WTC11 (cell line): ENCODE measurements at regions not wholly inside any gene's neighbourhood (a gene's known extent, or its start where the extent isn't known, plus 50 kb on each side); places are given as distances from the start of the nearest gene placed in this dataset.
"Not testable (repeated sequence)": the region's sequence is repeated elsewhere in the genome, so short reads cannot be mapped to it uniquely, and the experiment has no call there.

ENCODE experiments used
- ATAC-seq: fragments of 200-7000 bp; cut with Tn5 transposase; 2 replicates; pipeline ENCODE4 v1.10.0; 2021; ENCODE audit warnings: mild to moderate bottlenecking, moderate library complexity
- CTCF ChIA-PET: fragments of 300-600 bp; sonication (Branson Sonifier 250); formaldehyde crosslinking; loops from one replicate; lab custom pipeline; 2021; ENCODE audit warnings: antibody characterized with exemption; lab: Charles Lee
- POLR2A ChIA-PET: fragments of 350-600 bp; sonication (Branson Sonifier 250); formaldehyde crosslinking; loops from one replicate; lab custom pipeline; 2021; ENCODE audit warnings: antibody characterized with exemption; lab: Charles Lee
- DNase-seq: peaks from one replicate; pipeline ENCODE4 v3.0.0; 2021; ENCODE audit warnings: low spot score
- H3K27ac Mint-ChIP-seq: 2 replicates; pipeline ENCODE4 v1.8.0; 2021; ENCODE audit warnings: mixed read lengths
- H3K27me3 Mint-ChIP-seq: 2 replicates; pipeline ENCODE4 v1.8.0; 2021; ENCODE audit warnings: low read depth, mild to moderate bottlenecking, moderate library complexity, mixed read lengths
- H3K36me3 Mint-ChIP-seq: 2 replicates; pipeline ENCODE4 v1.8.0; 2021; ENCODE audit warnings: mixed read lengths
- H3K4me1 Mint-ChIP-seq: 2 replicates; pipeline ENCODE4 v1.8.0; 2022; ENCODE audit warnings: mixed read lengths
- H3K4me3 Mint-ChIP-seq: 2 replicates; pipeline ENCODE4 v1.8.0; 2021; ENCODE audit warnings: mild to moderate bottlenecking, moderate library complexity, mixed read lengths
- H3K9me3 Mint-ChIP-seq: 2 replicates; pipeline ENCODE4 v1.8.0; 2021; ENCODE audit warnings: mixed read lengths
- AR ChIP-seq: fragments of 250-450 bp; sonication (Bioruptor Pico); IDR thresholded peaks from 2 replicates; pipeline ENCODE4 v1.9.0; 2021; ENCODE audit warnings: mild to moderate bottlenecking
- CBFB ChIP-seq: sonication (generic); formaldehyde crosslinking; IDR thresholded peaks from 2 replicates; pipeline ENCODE4 v1.8.1; 2022; ENCODE audit warnings: mild to moderate bottlenecking, low read depth, missing genetic modification reagents
- CTCF ChIP-seq: fragments of 200-600 bp; IDR thresholded peaks from 2 replicates; pipeline ENCODE4 v1.8.0; 2022; ENCODE audit warnings: antibody characterized with exemption
- E2F4 ChIP-seq: sonication (generic); formaldehyde crosslinking; IDR thresholded peaks from 2 replicates; pipeline ENCODE4 v1.8.1; 2022; ENCODE audit warnings: low read depth, mild to moderate bottlenecking, moderate library complexity, missing genetic modification reagents, borderline replicate concordance
- GABPB1 ChIP-seq: sonication (generic); formaldehyde crosslinking; IDR thresholded peaks from 2 replicates; pipeline ENCODE4 v1.8.1; 2023; ENCODE audit warnings: mild to moderate bottlenecking, missing genetic modification reagents
- RORB ChIP-seq: fragments of 250-450 bp; sonication (Bioruptor Pico); IDR thresholded peaks from 2 replicates; pipeline ENCODE4 v1.9.0; 2021; ENCODE audit warnings: mild to moderate bottlenecking
- SMAD3 ChIP-seq: sonication (generic); formaldehyde crosslinking; IDR thresholded peaks from 2 replicates; pipeline ENCODE4 v1.8.0; 2022; ENCODE audit warnings: missing genetic modification reagents, mild to moderate bottlenecking, borderline replicate concordance
- SP1 ChIP-seq: sonication (generic); formaldehyde crosslinking; conservative IDR thresholded peaks from 2 replicates; pipeline ENCODE4 v1.8.1; 2022; ENCODE audit warnings: missing genetic modification reagents
- USF1 ChIP-seq: sonication (generic); formaldehyde crosslinking; IDR thresholded peaks from 2 replicates; pipeline ENCODE4 v1.8.0; 2022; ENCODE audit warnings: mild to moderate bottlenecking, missing genetic modification reagents
- ZBTB21 ChIP-seq: sonication (generic); formaldehyde crosslinking; IDR thresholded peaks from 2 replicates; pipeline ENCODE4 v1.8.1; 2023; ENCODE audit warnings: mild to moderate bottlenecking, missing genetic modification reagents, borderline replicate concordance
- ZBTB43 ChIP-seq: sonication (generic); formaldehyde crosslinking; IDR thresholded peaks from 2 replicates; pipeline ENCODE4 v1.8.1; 2023; ENCODE audit warnings: mild to moderate bottlenecking, missing genetic modification reagents
- ZNF138 ChIP-seq: sonication (generic); formaldehyde crosslinking; conservative IDR thresholded peaks from 2 replicates; pipeline ENCODE4 v1.8.1; 2022; ENCODE audit warnings: mild to moderate bottlenecking, moderate library complexity, missing genetic modification reagents
- ZNF219 ChIP-seq: sonication (generic); formaldehyde crosslinking; IDR thresholded peaks from 2 replicates; pipeline ENCODE4 v1.8.0; 2023; ENCODE audit warnings: missing genetic modification reagents, mild to moderate bottlenecking, borderline replicate concordance
- ZNF396 ChIP-seq: fragments of 250-450 bp; sonication (Bioruptor Pico); IDR thresholded peaks from 2 replicates; pipeline ENCODE4 v1.8.0; 2021; ENCODE audit warnings: mild to moderate bottlenecking, moderate library complexity, borderline replicate concordance
- ZNF423 ChIP-seq: fragments of 250-450 bp; sonication (Bioruptor Pico); IDR thresholded peaks from 2 replicates; pipeline ENCODE4 v2.1.2; 2022; ENCODE audit warnings: mild to moderate bottlenecking, moderate library complexity

GRCh38 chr3:27821609-27822008, 99.5 kb upstream of the EOMES start:
- H3K9me3 Mint-ChIP-seq = peaks cover 20% of the 10 kb centered on the region
- ChIA-PET CTCF (interaction anchor here (1.1 kb wide), 1 partner anchor 100 kb away, joined by 3 read pairs; no protein-coding TSS in a partner anchor), POLR2A (interaction anchor here (0.6 kb wide), 1 partner anchor 100 kb away, joined by 3 read pairs; no protein-coding TSS in a partner anchor)
- peak overlapping the region; percentile 93 for H3K27ac Mint-ChIP-seq
- H3K4me3 Mint-ChIP-seq = peak overlapping the region; percentile 93
- H3K27me3 Mint-ChIP-seq = peaks cover 52% of the 10 kb centered on the region
- not testable (repeated sequence) for DNase-seq, ATAC-seq
- H3K4me1 Mint-ChIP-seq = peaks cover 14% of the 10 kb centered on the region
- peaks cover 18% of the 10 kb centered on the region for H3K36me3 Mint-ChIP-seq

- H3K27me3 Mint-ChIP-seq = peaks cover 33% of the 10 kb centered on the region
- no peak overlapping the region for H3K27ac Mint-ChIP-seq
- ATAC-seq = no peak
- DNase-seq = no peak
- H3K4me3 Mint-ChIP-seq = no peak overlapping the region
- peaks cover 14% of the 10 kb centered on the region for H3K4me1 Mint-ChIP-seq
- POLR2A ChIA-PET = no interaction called here
- H3K36me3 Mint-ChIP-seq = peaks cover 9% of the 10 kb centered on the region; the same call in 1 of the 2 replicates
- H3K9me3 Mint-ChIP-seq = peaks cover 8% of the 10 kb centered on the region; the same call in 1 of the 2 replicates
- CTCF ChIA-PET = no interaction called here
- TF ChIP-seq AR (CRISPR knock-in tag) = no peak
- TF ChIP-seq ZNF138 (CRISPR knock-in tag) = no peak
- TF ChIP-seq RORB (CRISPR knock-in tag) = no peak
- no peak for TF ChIP-seq SP1 (CRISPR knock-in tag)
- TF ChIP-seq CBFB (CRISPR knock-in tag) = no peak
- TF ChIP-seq ZNF396 = no peak
- no peak for TF ChIP-seq E2F4 (CRISPR knock-in tag)
- TF ChIP-seq ZNF219 (CRISPR knock-in tag) = no peak
- no peak for TF ChIP-seq ZBTB43 (CRISPR knock-in tag)
- TF ChIP-seq ZNF423 (CRISPR knock-in tag) = no peak
These were observed 102.4 kb upstream of the EOMES start for GRCh38 chr3:27824312-27825200.

- Mint-ChIP-seq H3K4me3 (no peak overlapping the region), H3K36me3 (peaks cover 20% of the 10 kb centered on the region), H3K9me3 (peaks cover 15% of the 10 kb centered on the region), H3K27ac (no peak overlapping the region), H3K27me3 (peaks cover 32% of the 10 kb centered on the region), H3K4me1 (peaks cover 14% of the 10 kb centered on the region)
- CTCF ChIA-PET = interaction anchor here (2.6 kb wide), 1 partner anchor 114 kb away, joined by 14 read pairs; no protein-coding TSS in a partner anchor
- no peak for ATAC-seq
- POLR2A ChIA-PET = no interaction called here
- no peak for DNase-seq
- TF ChIP-seq SMAD3 (CRISPR knock-in tag) (no peak), ZBTB21 (CRISPR knock-in tag) (no peak), USF1 (CRISPR knock-in tag) (no peak), CTCF (no peak), GABPB1 (CRISPR knock-in tag) (no peak)
These were observed 104.3 kb upstream of the EOMES start for GRCh38 chr3:27826448-27826847.
